Islet of Langerhans (tissue), 1 donor: ENCODE measurements at regions not wholly inside any gene's neighbourhood (a gene's known extent, or its start where the extent isn't known, plus 50 kb on each side); places are given as distances from the start of the nearest gene placed in this dataset.

ENCODE experiments used
- FAIRE-seq: peaks from one replicate; lab custom pipeline; 2011; peaks lifted over from hg19 to GRCh38; lab: Jason Lieb, UNC

DNA sequence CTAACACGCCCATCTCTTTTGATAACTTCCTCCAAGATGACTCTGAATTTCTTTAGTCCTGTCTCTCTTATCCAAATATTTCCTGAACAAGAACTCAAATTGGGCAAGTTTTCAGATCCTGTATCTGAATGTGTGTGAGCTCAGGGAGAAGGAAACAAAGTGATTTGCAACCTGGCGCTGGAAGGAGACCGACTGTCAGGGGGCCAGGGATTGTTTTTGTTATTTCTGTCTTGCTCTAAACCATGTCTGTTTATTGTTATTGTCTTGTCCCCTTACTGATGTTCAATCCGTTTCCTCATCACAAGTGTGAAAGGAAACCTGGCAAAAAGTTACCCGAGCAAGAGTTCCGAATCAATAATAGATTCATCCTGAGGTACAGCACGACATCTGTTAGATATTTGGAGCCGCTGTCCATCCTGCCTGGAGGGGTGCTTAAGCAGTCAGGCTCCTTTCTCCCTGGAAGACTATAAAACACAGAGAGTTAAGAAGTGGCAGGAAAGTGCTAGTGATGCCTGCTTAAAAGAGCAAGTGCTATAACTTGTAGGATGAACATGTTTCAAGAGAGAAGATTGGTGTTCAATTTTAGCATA is 132.5 kb upstream of the OSR1 start:
- FAIRE-seq: no peak

DNA sequence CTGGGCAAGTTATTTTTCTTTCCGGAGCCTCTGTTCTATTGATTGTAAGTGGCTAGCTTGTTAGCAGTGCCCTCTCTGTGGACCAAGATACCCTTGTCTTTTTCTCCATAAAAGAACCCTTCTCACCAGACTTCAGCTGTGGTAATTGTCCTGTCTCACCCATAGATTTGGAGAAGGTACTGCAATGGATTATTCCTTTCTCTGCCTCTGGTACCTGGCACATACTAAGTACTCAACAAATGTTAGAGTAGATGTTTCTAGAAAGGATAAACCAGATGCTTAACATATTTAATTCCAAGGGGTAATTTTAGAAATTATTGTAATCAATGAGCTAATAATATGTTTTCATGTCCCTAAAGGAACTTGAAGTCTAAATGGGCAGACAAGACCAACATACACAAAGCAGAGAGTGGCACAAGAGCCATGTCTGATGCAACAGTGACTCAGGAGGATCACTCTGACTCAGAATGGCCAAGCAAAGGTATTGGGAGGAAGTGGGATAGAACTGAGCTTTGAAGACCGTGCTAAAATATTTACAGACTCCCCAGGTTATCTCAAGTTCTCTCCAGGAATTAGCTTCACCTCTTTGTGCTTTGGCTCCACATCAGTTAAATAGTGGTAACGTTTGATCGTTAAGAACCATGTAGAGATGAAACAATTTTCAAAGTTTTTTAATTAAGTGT is 129.7 kb upstream of the OSR1 start:
- no peak for FAIRE-seq

DNA sequence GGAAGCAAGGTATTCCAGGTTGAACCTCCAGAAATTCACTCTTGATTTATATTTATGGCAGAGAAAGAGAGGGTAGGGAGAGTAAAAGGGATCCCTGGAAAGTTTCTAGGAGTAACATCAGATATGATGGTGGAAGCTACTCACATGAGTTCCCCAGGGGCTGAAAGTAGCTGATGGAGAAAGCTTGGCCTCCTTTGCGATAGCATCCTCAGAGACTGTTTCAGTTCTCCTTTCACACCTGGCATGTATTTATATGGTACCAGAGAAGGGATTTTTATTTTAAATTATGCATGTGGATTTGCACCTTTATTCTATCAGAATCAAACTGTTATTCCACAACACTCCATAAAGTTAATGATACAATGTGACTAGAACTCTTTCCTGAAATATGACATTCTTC is 126.3 kb upstream of the OSR1 start:
- FAIRE-seq: no peak

GRCh38 chr2:19480673-19481072 is 122.2 kb upstream of the OSR1 start:
- FAIRE-seq: no peak

GRCh38 chr2:19479666-19480065 is 121.2 kb upstream of the OSR1 start:
- FAIRE-seq: no peak

DNA sequence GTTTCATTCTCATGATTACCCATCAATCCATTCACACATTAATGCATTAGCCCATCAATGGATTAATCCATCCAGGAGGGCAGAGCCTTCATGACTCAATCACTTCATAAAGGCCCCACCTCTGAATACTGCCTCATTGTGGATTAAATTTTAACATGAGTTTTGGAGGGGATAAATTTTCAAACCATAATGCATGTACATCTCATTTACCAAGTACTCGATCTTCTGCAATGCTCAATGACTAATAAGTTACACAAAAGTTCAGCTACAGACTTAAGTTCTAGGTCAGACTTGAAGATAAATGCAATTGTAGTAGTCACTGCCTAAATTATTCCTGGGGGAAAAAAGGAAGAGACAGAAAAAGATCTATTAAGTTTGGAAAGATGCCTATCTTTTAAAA is 120.0 kb upstream of the OSR1 start:
- FAIRE-seq: no peak

GRCh38 chr2:19476327-19476726 is 117.9 kb upstream of the OSR1 start:
- FAIRE-seq: no peak

DNA sequence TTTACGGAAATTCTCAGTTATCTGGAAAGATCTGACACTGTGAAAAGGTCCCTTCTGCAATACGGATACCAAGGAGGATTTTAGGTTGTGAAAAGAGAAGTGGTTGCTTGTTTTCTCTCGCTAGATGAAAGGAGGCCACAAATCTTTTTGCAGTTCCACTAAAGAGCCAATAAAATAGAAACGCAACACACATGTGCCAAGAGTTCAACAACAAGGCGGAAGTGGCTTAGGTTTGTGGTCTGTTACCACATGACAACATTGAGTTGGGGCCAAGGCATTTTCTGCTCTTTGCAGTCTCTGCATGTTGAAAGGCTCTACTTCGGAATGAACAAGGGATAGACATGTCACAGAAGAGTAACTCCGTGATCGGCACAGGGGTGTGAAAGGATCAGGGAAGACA is 115.7 kb upstream of the OSR1 start:
- FAIRE-seq: no peak

GRCh38 chr2:19473350-19473749 is 114.9 kb upstream of the OSR1 start:
- FAIRE-seq: no peak

DNA sequence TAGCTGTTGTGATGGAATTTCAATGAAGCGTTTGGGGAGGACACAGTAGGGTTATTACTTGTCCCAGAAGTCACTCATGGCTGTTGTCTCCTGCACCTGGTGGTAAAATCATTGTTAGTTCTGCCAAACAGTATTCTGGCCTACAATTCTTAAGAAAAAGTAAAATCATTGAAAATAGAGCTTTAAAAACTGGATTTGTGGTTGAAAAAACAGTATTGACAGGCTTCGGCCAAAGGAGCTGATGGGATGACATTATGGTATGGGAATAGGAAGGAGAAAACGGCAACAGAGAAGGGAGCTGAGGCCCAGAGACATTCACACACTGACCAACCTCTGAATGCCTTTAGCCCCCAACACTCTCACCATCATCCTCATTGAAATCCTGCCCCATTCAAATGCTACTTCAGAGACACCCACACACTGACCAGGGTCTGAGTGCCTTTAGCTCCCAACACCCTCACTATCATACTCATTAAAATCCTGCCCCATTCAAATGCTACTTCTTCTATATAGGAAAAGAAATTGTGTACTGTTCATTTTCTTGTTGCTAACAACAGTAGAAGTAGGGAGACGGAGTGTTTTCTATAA is 114.1 kb upstream of the OSR1 start:
- FAIRE-seq: no peak

DNA sequence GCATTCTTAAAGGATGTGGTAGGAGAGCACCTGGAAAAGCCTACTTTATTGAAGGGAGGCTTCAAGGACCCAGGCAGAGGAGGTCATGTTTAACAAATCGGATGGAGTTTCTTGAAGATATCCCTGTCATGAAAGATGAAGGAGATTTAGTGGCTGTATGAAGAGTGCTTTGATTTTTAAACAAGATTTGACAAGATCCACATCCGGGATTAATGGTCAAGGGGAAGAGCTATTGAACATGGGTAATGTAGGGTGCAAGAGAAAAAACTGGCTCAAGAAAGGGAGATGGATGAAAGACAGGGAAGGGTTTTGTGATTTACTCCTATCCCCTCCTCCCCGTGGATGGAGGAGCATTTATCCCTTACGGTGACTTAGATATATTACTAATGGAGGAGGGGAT is 113.1 kb upstream of the OSR1 start:
- no peak for FAIRE-seq

- no peak for FAIRE-seq
Observed at GRCh38 chr2:19465978-19466377, 107.6 kb upstream of the OSR1 start.

DNA sequence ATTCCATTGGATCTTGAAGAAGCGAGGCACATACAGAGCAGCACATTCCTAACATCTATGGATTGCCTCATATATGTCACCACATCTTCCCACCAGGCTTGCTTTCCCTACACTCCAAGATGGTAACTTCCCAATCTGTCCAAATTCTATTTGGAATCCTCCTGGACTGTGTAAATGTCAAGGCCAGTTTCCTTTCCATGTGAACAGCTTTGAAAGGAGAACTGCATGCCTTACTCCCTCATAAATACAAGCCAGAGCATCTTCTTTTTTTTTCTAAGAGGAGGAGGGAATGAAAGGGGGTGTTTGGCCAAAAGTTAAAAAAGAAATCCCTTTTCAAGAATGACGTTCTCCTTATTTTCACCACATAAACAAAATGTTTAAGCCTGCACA is 103.8 kb upstream of the OSR1 start:
- FAIRE-seq: no peak

DNA sequence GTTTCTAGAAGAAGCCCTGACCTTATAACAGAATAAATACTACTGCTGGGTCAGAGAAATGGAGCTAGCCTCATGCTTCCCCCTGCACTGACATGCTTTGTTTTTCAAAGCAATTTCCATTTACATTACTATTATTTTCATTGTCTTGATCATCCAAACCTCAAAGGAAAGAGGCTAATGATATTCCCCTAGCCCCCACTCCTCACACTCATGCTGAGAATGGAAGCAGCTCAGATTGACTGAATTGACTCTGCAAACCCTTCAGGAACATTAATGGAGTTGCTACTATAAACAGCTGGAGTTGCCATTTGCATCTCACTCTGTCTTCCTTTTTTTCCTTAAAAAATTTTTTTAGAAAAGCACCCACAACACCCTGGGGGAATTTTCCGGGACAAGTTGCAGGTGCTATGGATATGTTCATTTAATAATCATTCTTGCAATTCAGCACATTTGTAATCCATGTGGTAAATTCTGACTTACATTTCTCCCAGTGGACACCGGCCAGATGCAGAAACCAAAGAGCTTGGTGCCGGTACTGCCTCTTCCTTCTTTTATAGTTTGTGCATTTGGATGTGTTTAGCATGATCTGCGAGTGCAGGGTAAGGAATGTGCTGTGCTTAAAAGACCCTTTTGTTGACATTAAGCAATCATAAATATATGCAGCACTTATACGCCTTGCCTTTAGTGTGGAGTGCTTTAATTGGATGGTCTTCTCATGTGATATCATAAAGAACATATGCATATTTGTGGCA is 103.3 kb upstream of the OSR1 start:
- FAIRE-seq: no peak

DNA sequence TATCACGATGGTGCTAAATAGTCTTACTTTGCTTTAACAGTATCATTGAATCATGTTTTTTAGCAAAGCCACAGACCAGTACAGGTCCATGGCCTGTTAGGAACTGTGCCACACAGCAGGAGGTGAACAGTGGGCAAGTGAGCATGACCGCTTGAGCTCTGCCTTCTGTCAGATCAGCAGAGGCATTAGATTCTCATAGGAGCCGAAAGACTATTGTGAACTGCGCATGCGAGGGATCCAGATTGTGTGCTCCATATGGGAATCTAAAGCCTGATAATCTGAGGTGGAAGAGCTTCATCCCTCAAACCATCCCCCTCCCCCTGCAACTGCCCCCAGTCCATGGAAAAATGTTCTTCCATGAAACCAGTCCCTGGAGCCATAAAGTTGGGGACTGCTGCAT is 102.3 kb upstream of the OSR1 start:
- no peak for FAIRE-seq

GRCh38 chr2:19458427-19459003 is 100.1 kb upstream of the OSR1 start:
- FAIRE-seq: no peak

DNA sequence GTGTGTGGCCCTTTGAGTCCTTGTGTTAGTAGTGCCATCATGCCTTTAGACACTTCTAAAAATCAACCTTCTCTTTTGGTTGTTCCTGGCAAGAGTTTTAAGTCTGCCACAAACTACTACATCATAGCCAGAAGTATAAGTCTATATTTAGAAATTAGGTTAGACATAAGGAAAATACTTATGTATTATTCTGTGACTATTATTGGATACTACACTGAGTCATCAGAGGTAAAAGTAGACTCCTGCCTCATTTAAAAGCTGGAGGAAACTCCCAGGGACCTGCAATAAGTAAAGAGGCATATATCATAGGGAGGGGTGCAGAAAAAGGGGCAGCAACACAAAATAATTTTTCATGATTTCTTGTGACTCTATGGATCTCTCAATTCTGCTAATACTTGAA is 99.4 kb upstream of the OSR1 start:
- FAIRE-seq: no peak

GRCh38 chr2:19456705-19457309 is 98.4 kb upstream of the OSR1 start:
- no peak for FAIRE-seq

GRCh38 chr2:19454125-19454524 is 95.7 kb upstream of the OSR1 start:
- FAIRE-seq: no peak

DNA sequence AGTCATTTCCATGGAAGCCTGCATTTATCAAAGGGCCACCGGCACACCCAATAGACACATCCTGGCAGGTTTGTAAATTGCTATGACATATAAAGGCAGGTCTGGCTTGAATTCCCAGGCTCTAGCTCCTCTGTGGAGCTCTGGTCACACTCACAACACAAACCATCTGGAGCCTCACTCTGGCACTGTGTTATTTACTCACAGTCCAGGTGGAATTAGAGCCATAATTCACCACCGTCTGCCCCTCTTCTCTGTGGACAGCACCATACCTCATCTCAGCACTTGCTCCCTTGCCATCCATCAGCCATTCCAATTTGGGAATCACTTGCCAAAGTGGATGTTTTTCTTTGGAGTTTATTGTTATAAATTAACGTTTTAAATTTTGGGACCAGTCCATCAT is 84.3 kb upstream of the OSR1 start:
- no peak for FAIRE-seq

DNA sequence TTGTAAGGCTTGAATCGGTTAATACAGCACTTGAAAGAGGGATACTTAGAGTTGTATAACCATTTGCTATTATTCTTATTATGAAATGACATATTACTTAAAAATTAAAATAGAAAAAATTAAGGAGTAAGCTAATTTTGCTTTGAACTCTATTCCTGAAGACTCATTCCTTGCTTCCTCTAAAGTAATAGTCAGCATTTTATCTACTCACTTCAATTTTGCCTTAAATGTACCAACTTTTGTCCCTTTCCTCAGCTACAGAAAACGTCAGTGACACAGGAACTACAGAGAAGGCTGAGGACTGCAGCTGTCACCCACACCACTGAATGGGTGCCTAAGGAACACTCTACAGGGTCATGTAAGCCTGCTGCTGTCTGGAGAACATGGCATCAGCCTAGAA is 80.7 kb upstream of the OSR1 start:
- FAIRE-seq: no peak

DNA sequence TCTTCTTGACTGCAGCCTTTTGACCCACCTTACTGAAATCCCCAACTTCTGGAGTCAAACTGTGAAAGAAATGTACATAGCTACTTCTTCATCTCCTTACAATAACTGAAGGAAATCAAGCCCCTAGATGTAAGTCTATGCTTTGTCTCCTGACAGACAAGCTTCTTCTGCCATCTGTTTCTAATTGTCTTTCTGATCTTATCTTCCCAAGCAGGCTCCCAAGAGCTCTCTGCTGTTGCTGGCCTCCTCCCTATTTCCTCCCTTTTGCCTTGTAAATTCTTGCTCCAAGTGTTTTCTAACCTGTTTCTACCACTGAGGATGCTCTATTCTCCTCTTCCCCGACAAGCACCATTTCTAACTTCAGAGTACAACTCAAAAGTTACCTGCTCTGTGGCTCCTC is 77.4 kb upstream of the OSR1 start:
- no peak for FAIRE-seq

DNA sequence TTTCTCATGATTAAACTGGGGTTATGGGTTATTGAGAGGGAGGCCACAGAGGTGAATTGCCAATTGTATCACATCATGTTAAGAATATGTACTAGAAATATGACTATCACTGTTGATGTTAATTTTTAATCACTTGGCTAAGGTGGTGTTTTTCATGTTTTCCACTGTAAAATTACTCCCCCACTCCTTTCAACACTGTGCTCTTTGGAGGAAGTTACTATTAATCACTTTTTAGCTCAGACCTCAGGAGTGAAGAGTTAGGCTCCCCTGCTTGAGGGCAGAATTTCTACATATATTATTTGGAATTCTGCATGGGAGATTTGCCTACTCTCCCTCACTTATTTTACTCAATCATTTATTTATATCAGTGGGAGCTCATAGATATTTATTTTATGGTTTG is 76.0 kb upstream of the OSR1 start:
- no peak for FAIRE-seq
